Osteocyte (in vitro differentiated cells): ENCODE measurements at regions not wholly inside any gene's neighbourhood (a gene's known extent, or its start where the extent isn't known, plus 50 kb on each side); places are given as distances from the start of the nearest gene placed in this dataset.
A peak's percentile ranks its signal among the peaks of the same experiment; 100 is the strongest.

Experiments
- DNase-seq: peaks from one replicate; pipeline ENCODE4 v3.0.0; 2021; ENCODE audit warnings: mixed read lengths; ENCODE audit not compliant: unreplicated experiment; ENCODE audit errors: extremely low spot score
- H3K27ac Mint-ChIP-seq: one replicate; pipeline ENCODE4 v1.8.0; 2021; ENCODE audit warnings: mild to moderate bottlenecking, mixed read lengths; ENCODE audit not compliant: unreplicated experiment
- H3K27me3 Mint-ChIP-seq: one replicate; pipeline ENCODE4 v1.8.0; 2021; ENCODE audit warnings: mixed read lengths; ENCODE audit not compliant: unreplicated experiment
- H3K36me3 Mint-ChIP-seq: one replicate; pipeline ENCODE4 v1.8.0; 2021; ENCODE audit warnings: mixed read lengths; ENCODE audit not compliant: unreplicated experiment
- H3K4me1 Mint-ChIP-seq: one replicate; pipeline ENCODE4 v1.8.0; 2021; ENCODE audit warnings: mixed read lengths; ENCODE audit not compliant: unreplicated experiment
- H3K4me3 Mint-ChIP-seq: one replicate; pipeline ENCODE4 v1.8.0; 2021; ENCODE audit warnings: mild to moderate bottlenecking, moderate library complexity, mixed read lengths; ENCODE audit not compliant: unreplicated experiment
- H3K9me3 Mint-ChIP-seq: one replicate; pipeline ENCODE4 v1.8.0; 2021; ENCODE audit warnings: mixed read lengths; ENCODE audit not compliant: unreplicated experiment
- CTCF ChIP-seq: fragments of 200-600 bp; sonication (generic); IDR thresholded peaks from 2 replicates; pipeline ENCODE4 v1.5.0; 2021; ENCODE audit warnings: antibody characterized with exemption, mild to moderate bottlenecking, moderate library complexity

GRCh38 chr10:6734286-6734685, 154.2 kb upstream of the PRKCQ start:
- no peak for TF ChIP-seq CTCF
- no peaks in the 10 kb centered on the region for H3K36me3 Mint-ChIP-seq
- DNase-seq, result no peak
- no peak overlapping the region for H3K27ac Mint-ChIP-seq
- no peaks in the 10 kb centered on the region for H3K9me3 Mint-ChIP-seq
- no peak overlapping the region for H3K4me3 Mint-ChIP-seq
- peaks cover 11% of the 10 kb centered on the region for H3K27me3 Mint-ChIP-seq
- peaks cover 32% of the 10 kb centered on the region for H3K4me1 Mint-ChIP-seq

GRCh38 chr10:6729861-6730344, 149.8 kb upstream of the PRKCQ start:
- Mint-ChIP-seq H3K4me1 (peaks cover 6% of the 10 kb centered on the region), H3K36me3 (no peaks in the 10 kb centered on the region), H3K9me3 (no peaks in the 10 kb centered on the region), H3K27me3 (peaks cover 18% of the 10 kb centered on the region), H3K27ac (no peak overlapping the region), H3K4me3 (no peak overlapping the region)
- DNase-seq, result no peak
- TF ChIP-seq CTCF, result no peak

- Mint-ChIP-seq H3K4me1 (peaks cover 2% of the 10 kb centered on the region), H3K27me3 (peaks cover 18% of the 10 kb centered on the region), H3K4me3 (no peak overlapping the region), H3K27ac (no peak overlapping the region), H3K9me3 (no peaks in the 10 kb centered on the region), H3K36me3 (no peaks in the 10 kb centered on the region)
- TF ChIP-seq CTCF, result no peak
- no peak for DNase-seq
Measured at GRCh38 chr10:6729071-6729774, 149.1 kb upstream of the PRKCQ start.

- Mint-ChIP-seq H3K4me1 (peaks cover 10% of the 10 kb centered on the region), H3K27me3 (peaks cover 14% of the 10 kb centered on the region), H3K9me3 (no peaks in the 10 kb centered on the region), H3K4me3 (no peak overlapping the region), H3K27ac (no peak overlapping the region), H3K36me3 (no peaks in the 10 kb centered on the region)
- no peak for DNase-seq
- TF ChIP-seq CTCF, result no peak
Measured at GRCh38 chr10:6726924-6727323, 146.8 kb upstream of the PRKCQ start.

GRCh38 chr10:6722616-6723004, 142.5 kb upstream of the PRKCQ start:
- H3K27ac Mint-ChIP-seq, result peak overlapping the region; percentile 65
- H3K9me3 Mint-ChIP-seq, result no peaks in the 10 kb centered on the region
- no peak for TF ChIP-seq CTCF
- DNase-seq, result no peak
- no peaks in the 10 kb centered on the region for H3K27me3 Mint-ChIP-seq
- H3K36me3 Mint-ChIP-seq, result no peaks in the 10 kb centered on the region
- H3K4me3 Mint-ChIP-seq, result no peak overlapping the region
- H3K4me1 Mint-ChIP-seq, result peaks cover 19% of the 10 kb centered on the region
